GM12892 (cell line): ENCODE measurements at regions not wholly inside any gene's neighbourhood (a gene's known extent, or its start where the extent isn't known, plus 50 kb on each side); places are given as distances from the start of the nearest gene placed in this dataset.

Source experiments
- POLR2AphosphoS5 ChIP-seq: IDR thresholded peaks from 2 replicates; pipeline ENCODE4 v1.6.1; 2011; ENCODE audit warnings: low read depth, low read length, control low read depth
- TAF1 ChIP-seq: IDR thresholded peaks from 2 replicates; pipeline ENCODE4 v1.6.1; 2011; ENCODE audit warnings: low read depth, mild to moderate bottlenecking, control low read depth, low read length, borderline replicate concordance

DNA sequence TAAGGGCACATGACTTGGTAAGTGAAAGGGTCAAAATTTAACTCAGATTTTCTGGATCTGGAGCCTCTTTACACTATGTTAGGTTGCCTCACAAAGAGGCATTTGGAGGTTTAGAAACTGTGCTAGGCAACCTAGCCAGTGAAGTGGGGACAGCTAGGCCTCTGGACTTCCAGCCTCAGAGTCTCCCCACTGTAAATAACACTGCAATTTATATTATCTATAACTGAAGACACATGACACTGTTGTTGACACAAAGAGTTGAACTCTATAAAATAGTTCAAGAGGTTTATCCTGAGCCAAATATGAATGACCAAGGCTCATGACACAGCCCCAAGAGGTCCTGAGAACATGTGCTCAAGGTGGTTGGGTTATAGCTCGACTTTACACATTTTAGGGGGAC, 74.9 kb upstream of the IQCM start:
- TF ChIP-seq POLR2AphosphoS5, result no peak
- TF ChIP-seq TAF1, result no peak
